ENCODE measurements at regions not wholly inside any gene's neighbourhood (a gene's known extent, or its start where the extent isn't known, plus 50 kb on each side); places are given as distances from the start of the nearest gene placed in this dataset.

DNA sequence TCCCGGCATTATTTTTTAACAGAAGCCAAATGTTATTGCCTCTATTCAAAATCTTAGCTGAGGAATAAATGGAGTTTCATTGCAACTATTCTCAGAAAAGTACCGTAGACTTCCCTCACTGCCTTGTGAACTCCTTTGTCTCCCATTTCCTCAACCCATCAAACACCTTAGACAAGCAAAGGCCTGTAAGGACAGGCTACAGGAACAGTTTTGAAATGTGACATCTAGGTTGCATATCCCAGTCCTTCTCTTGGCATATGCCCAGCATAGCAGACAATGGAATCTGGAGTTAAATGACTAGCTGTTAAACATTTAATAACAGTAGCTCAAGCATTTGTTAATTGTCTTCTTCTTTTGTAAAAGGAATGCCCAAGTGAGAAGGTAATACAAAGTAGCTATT, 1371.7 kb downstream of the STIM2 start:
- TF ChIP-seq, protein P1, sequence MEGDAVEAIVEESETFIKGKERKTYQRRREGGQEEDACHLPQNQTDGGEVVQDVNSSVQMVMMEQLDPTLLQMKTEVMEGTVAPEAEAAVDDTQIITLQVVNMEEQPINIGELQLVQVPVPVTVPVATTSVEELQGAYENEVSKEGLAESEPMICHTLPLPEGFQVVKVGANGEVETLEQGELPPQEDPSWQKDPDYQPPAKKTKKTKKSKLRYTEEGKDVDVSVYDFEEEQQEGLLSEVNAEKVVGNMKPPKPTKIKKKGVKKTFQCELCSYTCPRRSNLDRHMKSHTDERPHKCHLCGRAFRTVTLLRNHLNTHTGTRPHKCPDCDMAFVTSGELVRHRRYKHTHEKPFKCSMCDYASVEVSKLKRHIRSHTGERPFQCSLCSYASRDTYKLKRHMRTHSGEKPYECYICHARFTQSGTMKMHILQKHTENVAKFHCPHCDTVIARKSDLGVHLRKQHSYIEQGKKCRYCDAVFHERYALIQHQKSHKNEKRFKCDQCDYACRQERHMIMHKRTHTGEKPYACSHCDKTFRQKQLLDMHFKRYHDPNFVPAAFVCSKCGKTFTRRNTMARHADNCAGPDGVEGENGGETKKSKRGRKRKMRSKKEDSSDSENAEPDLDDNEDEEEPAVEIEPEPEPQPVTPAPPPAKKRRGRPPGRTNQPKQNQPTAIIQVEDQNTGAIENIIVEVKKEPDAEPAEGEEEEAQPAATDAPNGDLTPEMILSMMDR (IDR thresholded peaks at IDR 0.05; ENCODE audit: low read depth, low read length, poor library complexity, severe bottlenecking), result no peak
- TF ChIP-seq EZH2phosphoT487 (IDR thresholded peaks at IDR 0.05; ENCODE audit: borderline replicate concordance, low read length), result no peak

Data from DOHH2 (cell line).